ENCODE measurements at regions not wholly inside any gene's neighbourhood (a gene's known extent, or its start where the extent isn't known, plus 50 kb on each side); places are given as distances from the start of the nearest gene placed in this dataset.

DNA sequence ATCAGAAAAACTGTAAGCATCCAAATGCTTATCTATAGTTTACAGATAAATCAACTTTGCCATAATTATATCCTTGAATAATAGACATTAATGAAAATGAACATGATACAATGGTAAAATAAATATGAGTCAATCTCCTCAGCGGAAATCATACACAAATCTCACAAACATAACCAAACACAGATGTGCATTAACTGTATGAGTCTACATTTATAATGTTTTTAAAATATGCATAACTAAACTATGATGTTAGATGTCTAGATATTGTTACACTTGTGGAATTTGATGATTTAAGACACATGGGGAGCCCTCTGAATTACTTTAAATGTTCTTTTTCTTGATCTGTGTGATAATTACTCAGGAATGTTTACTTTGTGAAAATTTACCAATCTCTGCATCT lies 951.2 kb downstream of the TECRL start:
- no peak for DNase-seq

DNA sequence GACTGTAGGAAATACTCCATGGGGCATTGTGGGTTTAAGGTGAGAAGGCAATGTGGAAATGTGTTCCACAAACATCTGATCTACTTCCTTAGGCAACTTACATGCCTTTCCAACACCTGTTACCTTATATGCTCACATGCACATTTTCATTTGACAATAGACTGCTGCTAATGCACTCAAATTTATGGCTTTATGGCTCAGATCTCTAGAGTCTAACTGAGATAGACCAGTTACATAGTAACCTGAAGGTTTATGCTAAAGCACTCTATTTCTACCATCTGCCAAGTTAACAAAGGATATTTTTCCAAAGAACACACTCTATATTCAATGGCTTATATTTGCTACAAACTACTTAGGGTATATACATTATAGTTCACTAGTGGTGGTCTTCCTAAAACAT lies 969.0 kb downstream of the TECRL start:
- no peak for DNase-seq

DNA sequence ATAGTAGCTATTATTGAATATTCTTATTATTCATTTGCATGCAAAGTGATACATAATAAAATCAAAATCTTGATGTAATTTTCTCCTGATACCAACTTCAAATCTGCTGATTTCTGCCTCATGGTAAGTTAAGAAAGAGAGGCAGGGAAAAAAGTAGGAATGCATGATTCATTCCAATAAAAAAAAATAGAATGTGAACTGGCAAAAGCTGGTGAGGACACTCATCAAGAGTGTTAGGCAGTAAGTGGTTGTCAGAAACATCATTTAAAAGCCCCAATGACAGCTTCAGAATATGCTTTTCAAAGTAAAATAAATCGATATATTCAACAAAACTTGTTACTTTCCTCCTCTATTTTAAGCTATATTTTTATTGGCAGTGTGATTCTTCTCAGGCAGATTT lies 979.1 kb downstream of the TECRL start:
- DNase-seq: no peak

DNA sequence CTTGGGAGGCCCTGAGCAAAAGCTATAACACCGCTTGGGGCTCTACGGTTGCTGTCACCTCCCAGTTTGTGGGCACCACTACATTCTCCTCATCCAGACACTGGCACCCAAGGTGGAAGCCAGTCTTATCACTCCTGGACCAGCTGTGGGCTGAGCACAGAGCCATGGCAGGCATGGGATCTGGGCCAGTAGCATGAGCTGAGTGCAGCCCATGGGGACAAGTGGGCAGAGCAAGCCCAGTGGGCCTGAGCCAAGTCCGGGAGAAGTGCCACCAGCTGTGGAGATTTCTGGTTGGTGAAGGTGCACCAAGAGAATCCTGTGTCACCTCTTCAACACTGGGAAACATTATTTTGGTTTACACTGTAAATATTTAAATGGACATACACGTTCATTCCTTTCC lies 1013.0 kb downstream of the TECRL start:
- no peak for DNase-seq

DNA sequence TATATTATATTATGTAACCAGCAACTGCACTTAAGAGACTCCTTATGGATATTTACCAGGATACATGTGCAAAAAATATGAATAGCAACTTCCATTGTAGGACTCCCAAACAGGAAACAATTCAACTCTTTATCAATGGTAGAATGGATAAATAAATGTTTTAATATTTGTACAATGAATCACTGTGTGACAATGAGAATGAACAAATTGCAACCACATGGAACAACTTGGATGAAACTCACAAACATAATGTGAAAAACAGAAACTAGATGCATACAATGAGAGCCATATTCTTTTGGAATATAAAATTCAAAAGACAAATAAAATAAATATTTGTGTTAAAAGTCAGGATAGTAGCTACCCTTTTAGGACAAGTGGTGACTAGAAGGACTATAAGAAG lies 1015.7 kb downstream of the TECRL start:
- DNase-seq: no peak

DNA sequence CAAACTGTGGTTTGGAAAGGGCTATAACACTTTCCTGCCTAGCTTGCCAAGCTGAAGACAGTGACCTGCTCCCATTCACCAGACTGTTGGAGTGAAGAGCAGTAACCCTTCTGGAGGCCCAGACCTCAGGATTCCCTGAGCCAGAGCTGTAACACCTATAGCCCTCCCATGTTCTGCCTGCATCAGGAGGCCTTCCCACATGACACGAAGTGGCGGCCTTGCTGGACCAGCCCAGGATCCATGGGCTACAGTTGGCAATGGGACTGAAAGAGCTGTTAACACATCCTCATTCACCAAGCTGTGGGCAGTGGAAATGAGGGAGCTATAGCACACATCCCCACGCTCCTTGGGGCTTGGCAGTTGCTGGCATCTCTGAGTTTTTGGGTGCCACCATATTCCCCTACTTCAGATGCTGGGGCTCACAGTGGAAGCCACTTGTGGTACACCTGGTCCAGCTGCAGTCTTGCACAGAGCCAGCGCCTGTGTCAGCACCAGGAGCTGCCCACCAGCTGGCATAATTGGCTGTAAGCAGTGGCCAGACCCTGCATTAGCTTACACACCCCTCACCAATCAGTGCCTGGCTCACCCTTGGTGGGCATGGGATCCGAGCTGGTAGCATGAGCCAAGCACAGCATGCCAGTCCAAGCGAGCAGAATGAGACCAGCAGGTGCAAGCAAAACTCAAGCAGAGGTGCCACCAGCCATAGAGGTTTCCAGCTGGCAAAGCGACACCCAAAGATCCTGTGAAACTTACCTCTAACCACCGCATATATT lies 1029.3 kb downstream of the TECRL start:
- DNase-seq: no peak

DNA sequence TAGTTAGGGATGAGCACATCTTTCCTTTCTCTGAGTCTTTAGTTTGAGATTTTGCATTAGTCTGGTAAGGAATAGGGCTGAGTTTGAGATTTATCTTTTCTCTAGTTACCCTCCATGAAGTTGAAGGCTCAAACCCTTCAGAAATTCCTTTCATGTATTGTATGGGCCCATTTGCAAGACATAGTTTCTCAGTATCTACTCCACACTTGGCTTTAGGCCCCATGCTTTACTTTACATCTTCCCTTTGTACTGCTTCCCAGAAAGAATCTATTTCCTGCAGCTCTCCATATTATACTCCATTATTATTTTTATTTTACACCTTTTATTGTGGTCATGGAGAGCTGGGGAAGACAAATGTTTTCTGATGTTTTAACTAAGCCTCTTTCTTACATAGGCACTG lies 1038.2 kb downstream of the TECRL start:
- no peak for DNase-seq

DNA sequence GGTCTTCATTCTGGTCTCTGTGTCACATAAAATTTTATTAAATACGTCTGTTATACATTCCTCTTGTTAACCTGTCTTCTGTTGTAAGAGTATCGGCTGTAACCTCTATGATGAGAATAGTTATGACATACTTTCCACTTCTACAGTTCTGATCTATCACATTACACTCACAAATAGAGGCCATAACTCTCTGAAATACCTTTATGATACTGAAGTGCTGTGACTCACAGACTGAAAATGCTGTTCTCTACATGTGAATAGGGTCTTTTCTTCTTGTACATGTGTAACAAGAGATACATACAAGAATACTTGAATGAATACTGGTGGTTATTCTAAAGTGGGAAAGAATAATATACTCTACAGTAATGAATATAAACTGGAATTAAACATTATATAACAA lies 1047.6 kb downstream of the TECRL start:
- no peak for DNase-seq

DNA sequence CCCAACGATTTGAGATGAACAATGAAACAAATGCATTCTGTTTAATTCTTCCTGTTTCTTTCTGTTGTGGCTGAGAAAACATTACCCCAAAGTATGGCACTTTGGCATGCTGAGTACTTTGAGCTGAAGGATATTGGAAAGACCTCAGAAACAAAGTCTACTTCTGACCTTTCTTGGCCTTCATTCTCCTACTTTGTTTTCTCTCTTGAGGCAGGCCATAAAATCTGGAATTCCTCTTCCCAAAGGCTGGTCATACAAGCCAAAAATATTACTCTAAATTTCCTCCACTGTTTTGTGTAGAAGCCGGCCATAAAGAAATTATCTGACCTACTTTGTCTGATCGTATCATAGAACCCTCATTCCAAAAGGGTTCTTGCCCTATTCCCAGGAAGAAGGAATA lies 1048.2 kb downstream of the TECRL start:
- DNase-seq: no peak

DNA sequence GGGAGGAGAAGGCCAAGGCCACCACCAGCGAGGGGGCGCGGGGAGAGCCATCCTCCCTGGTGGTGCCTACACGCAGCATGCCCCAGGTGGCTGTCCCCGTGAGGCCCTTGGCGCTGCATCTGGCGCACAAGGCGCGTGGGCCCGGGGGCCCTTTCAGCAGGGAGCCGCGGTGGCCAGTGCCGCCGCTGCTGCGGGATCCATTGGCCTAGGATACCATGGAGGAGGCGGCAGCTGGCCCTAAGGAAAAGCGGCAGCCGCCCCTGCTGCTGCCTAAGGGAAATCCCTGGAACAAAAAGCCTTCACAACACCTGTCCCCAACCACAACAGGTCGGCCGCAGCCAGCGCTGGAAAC lies 1059.6 kb downstream of the TECRL start:
- DNase-seq: no peak

DNA sequence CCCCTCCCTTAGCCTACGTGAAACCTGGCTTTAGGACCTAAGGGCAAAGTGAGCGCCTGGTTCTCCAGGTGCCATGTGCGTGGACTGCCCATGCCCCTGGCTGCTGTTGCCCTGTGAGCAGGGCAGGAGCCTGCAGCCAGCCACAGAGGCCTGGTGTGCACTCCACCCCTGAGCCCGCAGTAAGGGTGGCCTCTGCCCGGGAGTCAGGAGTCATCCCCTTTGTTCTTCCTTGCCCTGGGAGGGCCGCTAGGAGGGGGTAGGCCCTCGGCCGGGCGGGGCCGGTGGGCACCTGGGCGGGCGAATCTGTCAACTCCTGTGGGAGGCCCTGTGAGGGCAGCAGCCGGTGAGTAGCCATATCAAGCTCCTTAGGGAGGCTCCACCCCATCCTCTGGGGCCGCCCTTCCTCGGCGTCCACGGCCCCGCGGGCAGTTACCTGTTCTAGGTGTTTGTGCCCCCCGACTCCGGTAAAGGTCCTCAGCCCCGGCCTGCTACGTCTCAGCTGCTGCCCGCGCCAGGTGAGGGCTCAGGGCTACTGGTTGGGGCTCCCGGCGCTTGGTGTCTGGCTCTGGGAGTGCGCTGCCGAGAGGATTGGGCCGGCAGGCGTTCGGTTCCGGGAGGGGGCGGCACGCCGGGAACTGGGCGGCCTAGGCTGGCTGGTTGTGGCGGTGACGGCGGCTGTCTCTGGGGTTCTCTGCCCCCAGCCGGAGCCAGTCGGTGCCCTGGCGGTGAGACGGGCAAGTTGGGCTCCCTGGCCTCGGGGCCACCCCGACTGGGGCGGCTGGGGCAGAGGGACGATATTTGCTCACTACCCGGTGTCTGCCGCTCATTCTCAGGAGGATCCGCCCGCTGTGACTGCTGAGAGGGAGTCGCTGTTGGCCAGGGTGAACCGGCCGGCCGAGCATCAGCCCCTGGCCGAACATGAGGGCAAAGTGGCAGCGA lies 1060.2 kb downstream of the TECRL start:
- no peak for DNase-seq

DNA sequence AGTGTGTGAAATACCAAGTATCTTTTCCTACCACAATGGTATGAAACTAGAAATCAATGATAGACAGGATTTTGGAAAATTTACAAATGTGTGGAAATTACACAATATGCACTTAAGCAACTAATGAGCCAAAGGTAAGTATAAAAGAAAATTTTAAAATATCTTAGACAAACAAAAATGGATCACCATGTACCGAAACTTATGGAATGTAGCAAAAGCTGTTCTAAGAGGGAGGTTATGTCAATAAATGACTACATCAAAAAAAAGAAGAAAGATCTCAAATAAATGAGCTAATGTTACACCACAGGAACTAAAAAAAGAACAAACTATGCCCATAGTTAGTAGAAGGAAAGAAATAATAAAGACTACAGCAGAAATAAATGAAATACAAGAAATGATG lies 1084.1 kb downstream of the TECRL start:
- no peak for DNase-seq

DNA sequence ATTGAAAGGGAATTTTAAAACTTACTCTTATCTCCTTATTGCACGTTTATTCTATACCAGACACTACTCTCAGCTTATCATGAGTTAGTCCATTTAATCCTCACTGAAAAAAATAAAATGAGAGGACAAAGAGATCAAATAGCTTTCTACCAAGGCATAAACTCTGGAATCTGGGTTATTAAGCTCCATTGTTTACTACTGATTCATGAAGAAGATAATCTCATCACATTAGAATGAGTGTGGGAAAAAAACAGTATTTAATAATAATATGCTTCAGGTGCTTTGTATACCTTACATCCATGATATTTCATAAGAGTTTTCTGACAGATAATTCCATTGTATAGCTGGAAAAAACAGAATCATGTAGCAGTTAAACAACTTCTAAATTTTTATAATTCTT lies 1092.6 kb downstream of the TECRL start:
- DNase-seq: no peak

DNA sequence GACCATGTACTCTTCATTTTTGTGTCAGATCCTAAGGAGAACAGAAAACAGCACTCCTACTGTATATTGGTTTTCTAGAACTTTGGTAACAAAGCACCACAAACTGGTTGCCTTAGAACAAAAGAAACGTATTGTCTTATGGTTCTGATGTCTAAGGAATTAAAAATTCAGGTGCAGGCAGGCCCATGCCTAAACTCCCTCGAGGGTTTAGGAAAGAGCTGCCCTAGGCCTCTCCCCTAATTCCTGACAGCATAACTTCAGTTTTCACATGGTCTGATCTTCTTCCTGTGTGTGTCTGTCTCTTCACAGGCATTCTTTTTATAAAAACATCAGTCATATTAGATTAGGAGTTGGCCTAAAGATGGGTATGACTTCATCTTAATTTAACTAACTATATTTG lies 1093.6 kb downstream of the TECRL start:
- DNase-seq: no peak

DNA sequence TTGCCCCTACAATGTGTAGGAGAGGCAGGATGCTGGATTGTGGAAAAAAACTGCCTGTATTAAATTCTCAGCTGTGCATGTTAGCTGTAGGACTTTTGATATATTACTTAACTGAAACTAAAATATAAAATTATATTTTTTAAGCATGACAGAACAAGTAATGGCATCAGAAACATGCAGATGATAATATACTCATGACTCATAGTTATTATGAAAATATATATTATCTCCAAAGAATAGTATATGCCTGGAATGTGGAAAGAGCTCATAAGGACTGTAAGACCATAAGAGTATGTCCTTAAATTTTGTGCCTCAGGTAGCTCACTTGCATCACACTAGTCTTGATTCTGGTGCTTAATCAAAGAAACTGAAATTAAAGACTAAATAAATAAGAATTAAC lies 1100.6 kb downstream of the TECRL start:
- no peak for DNase-seq

DNA sequence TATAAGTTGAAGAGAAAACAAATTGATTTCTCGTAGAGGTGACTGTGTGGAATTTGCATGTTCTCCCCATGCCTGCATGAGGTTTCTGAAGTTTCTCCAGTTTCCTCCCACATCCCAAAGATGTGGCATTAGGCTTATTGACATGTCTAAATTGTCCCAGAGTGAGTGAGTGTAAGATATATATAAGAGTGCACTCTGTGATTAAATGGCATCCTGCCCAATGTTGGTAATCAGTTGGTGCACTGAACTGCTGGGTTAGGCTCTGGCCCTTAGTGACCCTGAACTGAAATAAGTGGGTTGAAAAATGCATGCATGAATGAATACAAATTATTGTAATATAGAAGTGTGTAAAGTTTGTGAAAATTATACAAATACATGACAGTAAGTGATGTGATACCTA lies 1106.5 kb downstream of the TECRL start:
- no peak for DNase-seq

DNA sequence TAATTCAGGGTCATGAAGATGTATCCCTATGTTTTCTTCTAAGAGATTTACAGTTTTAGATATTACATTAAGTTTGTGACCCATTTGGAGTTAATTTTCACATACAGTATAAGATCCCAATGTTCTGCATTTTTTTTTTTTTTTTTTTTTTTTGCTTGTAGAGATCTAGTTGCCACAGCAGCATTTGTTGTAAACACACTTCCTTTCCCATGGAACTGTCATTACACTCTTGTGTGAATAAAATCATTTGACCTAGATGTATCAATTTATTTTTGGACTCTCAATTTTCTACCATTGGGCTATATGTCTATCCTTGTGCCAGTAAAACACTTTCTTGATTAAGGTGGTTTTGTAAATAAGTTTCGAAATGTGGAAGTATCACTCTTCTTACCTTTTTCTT lies 1107.2 kb downstream of the TECRL start:
- DNase-seq: no peak

DNA sequence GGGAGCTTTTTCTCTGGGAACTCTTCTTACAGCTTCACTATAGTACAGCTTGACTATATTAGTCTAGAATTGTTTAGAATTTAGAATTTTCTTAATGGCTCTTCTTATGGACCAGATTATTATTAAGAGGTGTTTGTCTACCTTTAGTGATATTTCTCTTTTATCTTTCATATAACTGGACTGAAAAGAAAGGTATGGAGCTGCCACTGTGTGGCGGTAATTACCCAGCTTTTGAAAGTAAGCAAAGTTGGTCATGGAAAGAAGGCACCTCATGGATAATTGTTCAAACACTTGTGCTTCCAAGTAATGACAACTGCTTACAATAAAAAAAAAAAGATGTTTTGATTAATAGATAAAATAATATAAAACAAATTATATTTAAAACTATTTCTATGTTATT lies 1112.5 kb downstream of the TECRL start:
- no peak for DNase-seq

DNA sequence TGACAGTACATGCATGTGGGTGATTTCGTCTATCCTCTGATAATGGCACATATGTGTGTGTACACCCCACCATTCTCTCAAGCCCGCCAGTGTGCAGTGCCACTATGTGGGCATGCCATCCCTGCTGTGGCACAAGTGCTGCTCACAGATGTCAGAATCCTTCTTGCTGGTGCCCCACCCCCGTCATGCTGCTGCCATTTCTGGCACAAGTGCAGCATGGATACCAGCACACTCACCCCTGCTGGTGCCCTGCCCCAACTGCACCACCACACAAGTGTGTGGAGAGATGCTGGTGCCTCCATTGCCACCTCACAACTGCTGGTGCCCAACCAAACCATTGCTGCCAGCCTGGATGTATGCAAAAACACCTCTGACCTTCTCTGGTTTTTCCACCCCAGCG lies 1133.8 kb downstream of the TECRL start:
- no peak for DNase-seq

DNA sequence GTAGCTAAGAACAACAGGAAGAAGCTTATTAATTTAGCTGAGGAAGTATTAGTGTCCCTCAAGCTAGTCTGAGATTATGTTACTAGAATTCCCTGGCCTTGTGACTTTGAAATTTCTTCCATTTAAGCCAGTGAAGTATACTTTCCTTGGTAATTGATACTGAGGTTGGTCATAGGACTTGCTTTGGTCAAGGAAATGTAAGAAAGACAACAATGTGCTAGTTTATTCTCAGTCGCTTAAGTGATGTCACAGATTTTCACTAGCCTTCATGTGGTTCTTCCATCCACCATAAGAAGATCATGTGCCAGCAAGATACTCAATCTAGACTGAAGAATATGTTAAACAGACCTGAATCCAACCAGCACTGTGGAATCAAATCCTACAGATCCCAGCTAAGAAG lies 1140.1 kb downstream of the TECRL start:
- DNase-seq: no peak

DNA sequence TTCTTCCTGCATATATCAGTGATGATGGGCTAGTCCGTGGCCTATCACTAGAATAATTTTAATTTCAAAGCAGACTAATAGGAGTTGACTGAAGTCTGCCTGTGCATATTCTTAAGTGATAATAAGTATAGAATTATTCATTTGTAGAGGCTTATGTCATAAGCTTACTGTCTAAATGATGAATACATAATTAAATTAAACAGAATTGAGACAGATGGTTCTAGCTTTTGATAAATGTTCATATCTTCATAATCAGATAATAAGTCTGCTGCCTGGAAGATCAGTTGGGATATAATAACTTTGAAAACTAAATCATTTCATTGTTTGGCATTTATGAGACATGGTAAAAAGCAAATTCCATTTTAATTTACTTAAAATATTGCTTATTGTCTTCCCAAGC lies 1175.6 kb downstream of the TECRL start:
- DNase-seq: no peak

DNA sequence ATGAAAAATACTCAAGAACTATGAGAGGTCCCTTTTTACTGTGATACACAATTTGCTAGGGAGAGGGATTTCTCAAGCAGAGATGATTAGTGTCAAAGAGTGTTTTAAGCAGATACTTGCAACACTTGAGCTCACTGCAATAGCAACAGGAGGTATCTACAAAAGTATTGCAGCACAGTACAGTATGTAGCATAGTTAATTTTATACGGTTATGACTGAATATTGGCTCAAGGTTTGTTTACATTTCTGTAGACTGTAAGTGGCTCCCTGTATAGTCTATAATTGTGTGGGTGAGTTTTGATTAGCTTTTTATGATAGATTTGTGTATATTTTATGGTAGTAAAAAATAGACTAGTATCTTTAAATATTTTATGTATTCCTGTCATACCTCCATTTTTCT lies 1177.2 kb downstream of the TECRL start:
- DNase-seq: no peak

DNA sequence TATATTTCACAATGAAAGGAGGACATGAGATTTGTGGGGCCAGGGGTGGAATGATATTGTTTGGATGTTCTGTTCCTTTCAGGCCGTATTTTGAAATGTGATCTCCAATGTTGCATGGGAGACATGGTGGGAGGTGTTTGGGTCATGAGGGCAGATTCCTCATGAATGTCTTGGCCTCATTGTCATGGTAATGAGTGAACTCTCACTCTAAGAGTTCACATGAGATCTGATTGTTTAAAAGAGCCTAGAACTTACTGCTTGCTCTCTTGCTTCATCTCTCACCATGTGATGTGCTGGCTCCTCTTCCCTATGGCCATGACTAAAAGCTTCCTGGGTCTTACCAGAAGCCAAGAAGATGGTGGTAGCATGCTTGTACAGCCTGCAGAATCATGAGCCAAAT lies 1183.0 kb downstream of the TECRL start:
- no peak for DNase-seq

DNA sequence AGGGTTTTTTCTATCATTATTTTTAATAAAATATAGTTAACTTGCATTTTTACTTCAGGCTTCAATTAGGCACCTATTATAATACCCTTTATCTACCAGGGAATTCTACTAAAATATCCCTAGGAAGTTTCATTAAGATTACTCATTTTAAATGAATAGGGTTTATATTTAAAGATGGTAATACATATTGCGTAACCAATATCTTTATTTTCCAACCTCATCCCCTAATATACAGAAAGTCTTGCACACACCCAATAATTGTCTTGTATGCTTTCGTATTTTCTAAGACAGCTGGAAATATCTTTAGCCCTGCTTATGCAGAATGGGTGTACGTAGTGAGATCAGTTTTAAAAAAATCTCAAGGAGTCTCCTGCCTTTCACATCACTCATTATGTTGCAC lies 1186.8 kb downstream of the TECRL start:
- DNase-seq: no peak

DNA sequence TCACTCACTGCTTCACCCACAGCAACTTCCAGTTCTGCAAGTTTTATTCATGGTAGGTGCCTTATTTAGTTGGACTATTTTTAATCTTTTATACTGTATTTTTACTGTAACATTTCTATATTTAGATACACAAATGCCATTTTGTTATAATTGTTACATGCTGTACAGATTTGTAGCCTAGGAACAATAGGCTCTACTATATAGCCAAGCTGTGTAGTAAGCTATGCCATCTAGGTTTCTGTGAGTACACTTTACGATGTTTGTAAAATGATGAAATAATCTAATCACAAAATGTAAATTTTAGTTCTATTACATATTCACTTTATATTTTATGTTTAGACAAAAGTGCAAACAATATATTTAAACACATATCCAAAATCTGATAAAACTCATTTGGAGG lies 1187.8 kb downstream of the TECRL start:
- DNase-seq: no peak
